Adrenal gland (tissue), 5 donors: ENCODE measurements at regions not wholly inside any gene's neighbourhood (a gene's known extent, or its start where the extent isn't known, plus 50 kb on each side); places are given as distances from the start of the nearest gene placed in this dataset.

Source experiments
- POLR2A ChIP-seq, 2 donors: fragments of 450-650 bp; IDR thresholded peaks; one replicate each; pipeline ENCODE4 v1.6.1; 2017; ENCODE audit warnings: antibody characterized with exemption in 2 of 2, mild to moderate bottlenecking in 2 of 2, moderate library complexity in 1 of 2
- TF ChIP-seq, protein P1 (sequence below), 6 experiments: fragments of 450-650 bp in 4 of 6; fragments of 200-600 bp in 2 of 6; sonication (generic) in 1 of 6; IDR thresholded peaks; 1 replicate in 5 of 6; 2 replicates in 1 of 6; pipeline versions ENCODE4 v1.5.1 to v1.8.0; 2016 to 2021; ENCODE audit warnings: antibody characterized with exemption in 6 of 6, mild to moderate bottlenecking in 2 of 6, moderate library complexity in 1 of 6
- donor health status: DM: no; HTN: no; CAD: no.

DNA sequence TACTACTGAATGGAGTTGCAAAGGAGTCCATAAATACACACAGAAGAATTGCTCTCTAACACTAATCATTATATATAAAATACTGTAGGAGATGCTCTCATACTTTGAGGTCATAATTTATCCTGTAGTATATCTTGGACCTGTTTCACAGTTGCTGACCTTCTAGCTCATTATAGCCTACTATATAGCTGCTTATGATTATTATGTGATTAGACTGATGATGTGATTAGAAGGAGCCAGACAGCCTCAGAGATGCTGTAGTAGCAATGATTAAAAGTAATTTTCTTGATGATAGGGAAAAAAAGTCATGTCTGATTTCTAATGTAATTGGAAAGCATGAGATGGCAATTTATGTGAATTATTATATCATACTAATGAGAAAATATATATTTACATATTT, 455.7 kb downstream of the CNTNAP4 start:
- TF ChIP-seq, protein P1, sequence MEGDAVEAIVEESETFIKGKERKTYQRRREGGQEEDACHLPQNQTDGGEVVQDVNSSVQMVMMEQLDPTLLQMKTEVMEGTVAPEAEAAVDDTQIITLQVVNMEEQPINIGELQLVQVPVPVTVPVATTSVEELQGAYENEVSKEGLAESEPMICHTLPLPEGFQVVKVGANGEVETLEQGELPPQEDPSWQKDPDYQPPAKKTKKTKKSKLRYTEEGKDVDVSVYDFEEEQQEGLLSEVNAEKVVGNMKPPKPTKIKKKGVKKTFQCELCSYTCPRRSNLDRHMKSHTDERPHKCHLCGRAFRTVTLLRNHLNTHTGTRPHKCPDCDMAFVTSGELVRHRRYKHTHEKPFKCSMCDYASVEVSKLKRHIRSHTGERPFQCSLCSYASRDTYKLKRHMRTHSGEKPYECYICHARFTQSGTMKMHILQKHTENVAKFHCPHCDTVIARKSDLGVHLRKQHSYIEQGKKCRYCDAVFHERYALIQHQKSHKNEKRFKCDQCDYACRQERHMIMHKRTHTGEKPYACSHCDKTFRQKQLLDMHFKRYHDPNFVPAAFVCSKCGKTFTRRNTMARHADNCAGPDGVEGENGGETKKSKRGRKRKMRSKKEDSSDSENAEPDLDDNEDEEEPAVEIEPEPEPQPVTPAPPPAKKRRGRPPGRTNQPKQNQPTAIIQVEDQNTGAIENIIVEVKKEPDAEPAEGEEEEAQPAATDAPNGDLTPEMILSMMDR (IDR thresholded peaks at IDR 0.05): no peak
- TF ChIP-seq POLR2A (IDR thresholded peaks at IDR 0.05): no peak
